ENCODE measurements at regions not wholly inside any gene's neighbourhood (a gene's known extent, or its start where the extent isn't known, plus 50 kb on each side); places are given as distances from the start of the nearest gene placed in this dataset.

GRCh38 chr13:70284371-70284770 lies 176.1 kb upstream of the KLHL1 start:
- POLR2A ChIA-PET, result no interaction called here
- BruUV-seq (replicated peaks), result no TSS peak
- no peak overlapping the region for H3K4me2 ChIP-seq (ENCODE audit: low read depth, low read length)
- H3K27me3 ChIP-seq (ENCODE audit: control insufficient read depth in 1 of 2, insufficient read depth in 2 of 2, low read length in 2 of 2), result no peaks in the 10 kb centered on the region
- intact Hi-C loops (cut with micrococcal nuclease; ENCODE audit: unreplicated experiment), result no loop called here
- H4K20me1 ChIP-seq (ENCODE audit: insufficient read depth, low read length), result no peaks in the 10 kb centered on the region
- CTCF ChIA-PET (ENCODE audit: low intra/inter-chr PET ratio, low total read pairs), result no interaction called here
- DNase-seq (ENCODE audit: low spot score) (no peak), ATAC-seq (no peak), FAIRE-seq (no peak)
- no peak for TF ChIP-seq PLSCR1 (CRISPR knock-in tag; IDR thresholded peaks at IDR 0.05; ENCODE audit: borderline replicate concordance)
- H3K9ac ChIP-seq (ENCODE audit: insufficient read depth, low read depth, low read length), result no peak overlapping the region
- H3K4me3 ChIP-seq (replicated peaks in 1 of 3; ENCODE audit: insufficient read depth in 1 of 3, low read depth in 2 of 3, low read length in 3 of 3), result no peak overlapping the region
- no peaks in the 10 kb centered on the region for H3K36me3 ChIP-seq (replicated peaks in 1 of 2; ENCODE audit: control insufficient read depth in 1 of 2, insufficient read depth in 2 of 2, low read length in 2 of 2)
- WGBS (ENCODE audit: low lambda C conversion rate), result 3% methylated on average over 1 of the region's 1 CpG
- H3K4me1 ChIP-seq (ENCODE audit: insufficient read depth, low read length), result no peaks in the 10 kb centered on the region
- H3K27ac ChIP-seq (ENCODE audit: extremely low read length, insufficient read depth, low read length), result no peak overlapping the region
- H3K79me2 ChIP-seq (ENCODE audit: insufficient read depth, low read length), result no peaks in the 10 kb centered on the region
- no peaks in the 10 kb centered on the region for H3K9me3 ChIP-seq (ENCODE audit: low read length)
- in situ Hi-C loops (cut with HindIII; ENCODE audit: extremely low pct_ligation_motif_present, low pct_unique_long_range_greater_than_20kb), result no loop called here
- H2AFZ ChIP-seq (ENCODE audit: low read length), result no peak overlapping the region

- H3K9ac ChIP-seq (ENCODE audit: insufficient read depth, low read depth, low read length), result no peak overlapping the region
- CTCF ChIA-PET (ENCODE audit: low intra/inter-chr PET ratio, low total read pairs), result no interaction called here
- no peak for ATAC-seq
- no peaks in the 10 kb centered on the region for H3K36me3 ChIP-seq (replicated peaks in 1 of 2; ENCODE audit: control insufficient read depth in 1 of 2, insufficient read depth in 2 of 2, low read length in 2 of 2)
- no peak overlapping the region for H2AFZ ChIP-seq (ENCODE audit: low read length)
- H3K4me3 ChIP-seq (replicated peaks in 1 of 3; ENCODE audit: insufficient read depth in 1 of 3, low read depth in 2 of 3, low read length in 3 of 3), result no peak overlapping the region
- no peak for FAIRE-seq
- POLR2A ChIA-PET, result no interaction called here
- in situ Hi-C loops (cut with HindIII; ENCODE audit: extremely low pct_ligation_motif_present, low pct_unique_long_range_greater_than_20kb) (no loop called here), intact Hi-C loops (cut with micrococcal nuclease; ENCODE audit: unreplicated experiment) (no loop called here)
- H3K27me3 ChIP-seq (ENCODE audit: control insufficient read depth in 1 of 2, insufficient read depth in 2 of 2, low read length in 2 of 2), result no peaks in the 10 kb centered on the region; a peak in 1 of 5 replicates
- H3K9me3 ChIP-seq (ENCODE audit: low read length), result no peaks in the 10 kb centered on the region
- H4K20me1 ChIP-seq (ENCODE audit: insufficient read depth, low read length), result no peaks in the 10 kb centered on the region
- TF ChIP-seq TERF1 (CRISPR knock-in tag; IDR thresholded peaks at IDR 0.05) (no peak), ZNF619 (CRISPR knock-in tag; IDR thresholded peaks at IDR 0.05) (no peak), MAZ (IDR thresholded peaks at IDR 0.05; ENCODE audit: borderline replicate concordance, low read depth, low read length) (no peak), MAZ (CRISPR knock-in tag; IDR thresholded peaks at IDR 0.05; ENCODE audit: low read depth) (no peak), BORCS8-MEF2B (CRISPR knock-in tag; IDR thresholded peaks at IDR 0.05) (no peak), ZNF652 (CRISPR knock-in tag; IDR thresholded peaks at IDR 0.05; ENCODE audit: borderline replicate concordance, low read depth) (no peak), ZNF644 (CRISPR knock-in tag; IDR thresholded peaks at IDR 0.05; ENCODE audit: low read depth) (no peak), ZFP36L2 (CRISPR knock-in tag; IDR thresholded peaks at IDR 0.05) (no peak), AFF4 (CRISPR knock-in tag; IDR thresholded peaks at IDR 0.05) (no peak), PLSCR1 (CRISPR knock-in tag; IDR thresholded peaks at IDR 0.05; ENCODE audit: borderline replicate concordance) (no peak), ONECUT2 (CRISPR knock-in tag; IDR thresholded peaks at IDR 0.05) (no peak), ZNF343 (CRISPR knock-in tag; IDR thresholded peaks at IDR 0.05) (no peak)
- H3K4me2 ChIP-seq (ENCODE audit: low read depth, low read length), result no peak overlapping the region
- no TSS peak for BruUV-seq (replicated peaks)
- no peak overlapping the region for H3K27ac ChIP-seq (ENCODE audit: extremely low read length, insufficient read depth, low read length)
- no peaks in the 10 kb centered on the region for H3K79me2 ChIP-seq (ENCODE audit: insufficient read depth, low read length)
- WGBS (ENCODE audit: low lambda C conversion rate), result 0% methylated on average over 1 of the region's 1 CpG
- H3K4me1 ChIP-seq (ENCODE audit: insufficient read depth, low read length), result no peaks in the 10 kb centered on the region
- no peak for DNase-seq (ENCODE audit: low spot score)
Measured at GRCh38 chr13:70275841-70276240, 167.6 kb upstream of the KLHL1 start.
